ENCODE measurements at regions not wholly inside any gene's neighbourhood (a gene's known extent, or its start where the extent isn't known, plus 50 kb on each side); places are given as distances from the start of the nearest gene placed in this dataset.
A peak's percentile ranks its signal among the peaks of the same experiment; 100 is the strongest.
"Not testable (repeated sequence)": the region's sequence is repeated elsewhere in the genome, so short reads cannot be mapped to it uniquely, and the experiment has no call there.

DNA sequence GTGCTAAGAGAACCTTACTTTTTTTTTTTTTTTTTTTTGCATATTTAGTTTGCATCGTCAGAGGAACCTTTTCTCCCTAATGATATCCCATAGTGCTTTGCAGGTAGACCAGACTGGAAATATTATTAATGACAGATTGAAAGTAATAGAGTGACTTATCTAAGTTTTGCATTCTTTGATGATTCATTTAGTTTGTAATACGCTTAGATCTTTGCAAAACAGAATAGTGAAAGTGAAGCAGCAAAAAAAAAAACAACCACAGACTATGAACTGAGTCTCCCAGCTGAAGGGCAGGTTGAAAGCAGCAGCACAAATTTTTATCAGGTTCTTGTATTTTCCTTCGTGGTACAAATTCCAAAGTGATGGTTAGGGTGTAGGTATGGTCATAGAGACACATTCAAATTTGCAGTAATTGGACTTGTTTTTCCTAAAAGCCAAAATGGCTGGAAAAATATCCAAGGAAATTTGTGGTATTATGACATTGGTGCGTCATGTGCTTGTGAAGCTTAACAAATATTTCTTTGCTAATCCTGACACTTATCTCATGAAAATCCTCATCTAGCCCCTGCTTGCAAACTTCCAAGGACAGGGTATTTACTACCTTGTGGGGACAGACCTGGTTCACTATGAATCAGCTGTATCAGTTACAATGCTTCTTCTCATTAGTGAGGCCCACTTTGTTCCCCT is 81.8 kb upstream of the CREB5 start:
- DNase-seq: no peak

DNA sequence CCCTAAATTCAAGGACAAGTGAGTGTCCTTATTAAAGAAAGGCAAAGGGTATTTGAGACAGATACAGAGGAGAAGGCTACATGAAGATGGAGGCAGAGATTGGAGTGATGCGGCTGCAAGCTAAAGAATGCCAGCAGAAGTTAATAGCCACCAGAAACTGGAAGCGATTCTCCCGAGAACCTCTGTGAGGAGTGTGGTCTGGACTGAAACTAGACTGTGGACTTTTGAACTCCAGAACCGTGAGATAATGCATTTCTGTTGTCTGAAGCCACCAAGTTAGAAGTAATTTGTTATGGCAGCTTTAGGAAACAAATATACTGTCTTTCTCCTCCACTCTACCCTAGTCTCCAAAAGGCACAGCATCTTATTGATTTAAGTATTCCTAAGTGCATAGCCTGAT is 80.3 kb upstream of the CREB5 start:
- no peak for DNase-seq

DNA sequence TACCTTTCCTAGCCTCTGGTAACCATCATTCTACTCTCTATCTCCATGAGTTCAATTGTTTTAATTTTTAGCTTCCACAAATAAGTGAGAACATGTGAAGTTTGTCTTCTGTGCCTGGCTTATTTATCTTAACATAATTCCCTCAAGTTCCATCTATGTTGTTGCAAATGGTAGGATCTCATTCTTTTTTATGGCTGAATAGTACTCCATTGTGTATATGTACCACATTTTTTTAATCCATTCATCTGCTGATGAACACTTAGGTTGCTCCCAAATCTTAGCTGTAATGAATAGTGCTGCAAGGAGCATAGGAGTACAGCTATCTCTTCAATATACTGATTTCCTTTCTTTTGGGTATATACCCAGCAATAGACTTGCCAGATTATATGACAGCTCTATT is 78.8 kb upstream of the CREB5 start:
- not testable (repeated sequence) for DNase-seq

DNA sequence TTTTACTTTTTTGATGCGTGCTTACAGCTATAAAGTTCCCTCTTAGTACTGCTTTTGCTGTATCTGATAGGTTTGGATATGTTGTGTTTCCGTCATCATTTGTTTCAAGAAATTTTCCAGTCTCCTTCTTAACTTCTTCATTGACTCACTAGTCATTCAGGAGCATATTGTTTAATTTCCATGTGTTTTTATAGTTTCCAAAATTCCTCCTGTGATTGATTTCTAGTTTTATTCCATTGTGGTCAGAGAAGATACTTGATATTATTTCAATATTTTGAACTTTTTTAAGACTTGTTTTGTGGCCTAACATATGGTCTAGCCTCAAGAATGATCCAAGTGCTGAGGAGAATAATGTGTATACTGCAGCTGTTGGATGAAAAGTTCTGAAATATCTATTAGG is 75.5 kb upstream of the CREB5 start:
- no peak for DNase-seq

DNA sequence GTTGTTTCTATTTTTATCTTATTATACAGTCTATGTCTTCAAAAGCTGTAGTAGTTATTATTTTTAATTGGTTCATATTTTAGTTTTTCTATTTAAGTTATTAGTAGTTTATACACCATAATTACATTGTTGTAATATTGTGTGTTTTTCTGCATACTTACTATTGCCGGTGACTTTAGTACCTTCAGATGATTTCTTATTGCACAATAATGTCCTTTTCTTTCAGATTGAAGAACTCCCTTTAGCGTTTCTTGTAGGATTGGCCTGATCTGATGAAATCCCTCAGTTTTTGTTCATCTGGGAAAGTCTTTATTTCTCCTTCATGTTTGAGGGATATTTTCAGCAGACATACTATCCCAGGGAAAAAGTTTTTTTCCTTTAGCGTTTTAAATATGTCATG is 74.3 kb upstream of the CREB5 start:
- DNase-seq: no peak

DNA sequence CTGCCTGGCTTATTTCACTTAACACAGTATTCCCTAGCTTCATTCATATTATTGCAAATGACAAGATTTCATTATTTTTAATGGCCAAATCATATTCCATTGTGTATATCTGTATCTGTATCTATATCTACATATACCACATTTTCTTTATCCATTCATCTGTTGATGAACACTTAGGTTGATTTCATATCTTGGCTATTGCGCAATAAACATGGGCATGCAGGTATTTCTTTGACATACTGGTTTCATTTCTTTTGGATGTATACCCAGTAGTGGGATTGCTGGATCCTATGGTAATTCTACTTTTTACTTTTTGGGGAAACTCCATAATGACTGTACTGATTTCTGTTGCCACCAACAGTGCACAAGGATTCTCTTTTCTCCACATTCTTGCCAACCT is 68.9 kb upstream of the CREB5 start:
- DNase-seq: no peak

DNA sequence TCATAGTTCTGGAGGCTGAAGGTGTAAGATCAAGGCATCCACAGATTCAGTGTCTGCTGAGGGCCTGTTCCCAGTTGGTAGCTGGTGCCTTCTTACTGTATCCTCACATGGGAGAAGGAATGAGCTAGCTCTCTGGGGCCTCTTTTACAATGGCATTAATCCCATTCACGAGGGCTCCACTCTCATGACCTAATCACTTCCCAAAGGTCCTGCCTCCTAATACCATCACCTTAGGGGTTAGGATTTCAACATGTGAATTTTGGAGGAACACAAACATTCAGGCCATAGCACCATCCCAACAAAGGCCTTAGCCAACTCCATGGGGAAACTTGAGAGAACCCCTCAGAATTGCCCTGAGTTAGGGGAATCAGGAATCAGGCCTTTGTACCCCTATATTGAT is 66.1 kb upstream of the CREB5 start:
- DNase-seq: no peak

DNA sequence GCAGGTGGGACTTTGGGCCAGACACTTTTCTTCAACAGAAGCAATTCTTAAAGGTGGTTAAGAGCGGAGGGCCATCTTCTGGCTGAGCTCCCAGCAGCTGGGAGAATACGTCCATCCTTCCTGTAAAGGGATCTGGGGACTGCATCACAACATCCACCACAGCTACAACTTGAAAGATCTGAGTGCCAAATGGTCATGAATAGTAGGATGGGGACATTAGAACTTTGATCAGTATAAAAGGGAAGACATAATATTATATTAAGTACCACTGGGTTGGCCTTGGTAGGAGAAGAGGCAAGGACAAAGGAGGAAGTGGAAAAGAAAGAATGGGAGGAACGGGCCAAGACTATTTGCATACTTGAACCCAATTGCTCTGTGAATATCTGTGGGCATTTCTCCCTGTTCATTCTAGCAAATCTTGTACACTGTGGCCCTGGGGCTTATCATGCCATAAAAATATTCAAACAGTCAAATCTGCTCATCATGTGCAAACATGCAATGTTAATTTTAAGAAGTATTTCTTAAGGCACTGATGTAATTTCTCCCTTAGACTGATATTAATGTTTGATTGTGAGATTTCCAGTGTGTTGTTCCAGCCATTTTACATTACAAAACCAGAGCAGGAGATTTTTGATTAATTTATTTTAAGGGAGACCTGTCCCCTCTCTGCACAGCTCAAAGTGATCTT is 65.5 kb upstream of the CREB5 start:
- no peak for DNase-seq

DNA sequence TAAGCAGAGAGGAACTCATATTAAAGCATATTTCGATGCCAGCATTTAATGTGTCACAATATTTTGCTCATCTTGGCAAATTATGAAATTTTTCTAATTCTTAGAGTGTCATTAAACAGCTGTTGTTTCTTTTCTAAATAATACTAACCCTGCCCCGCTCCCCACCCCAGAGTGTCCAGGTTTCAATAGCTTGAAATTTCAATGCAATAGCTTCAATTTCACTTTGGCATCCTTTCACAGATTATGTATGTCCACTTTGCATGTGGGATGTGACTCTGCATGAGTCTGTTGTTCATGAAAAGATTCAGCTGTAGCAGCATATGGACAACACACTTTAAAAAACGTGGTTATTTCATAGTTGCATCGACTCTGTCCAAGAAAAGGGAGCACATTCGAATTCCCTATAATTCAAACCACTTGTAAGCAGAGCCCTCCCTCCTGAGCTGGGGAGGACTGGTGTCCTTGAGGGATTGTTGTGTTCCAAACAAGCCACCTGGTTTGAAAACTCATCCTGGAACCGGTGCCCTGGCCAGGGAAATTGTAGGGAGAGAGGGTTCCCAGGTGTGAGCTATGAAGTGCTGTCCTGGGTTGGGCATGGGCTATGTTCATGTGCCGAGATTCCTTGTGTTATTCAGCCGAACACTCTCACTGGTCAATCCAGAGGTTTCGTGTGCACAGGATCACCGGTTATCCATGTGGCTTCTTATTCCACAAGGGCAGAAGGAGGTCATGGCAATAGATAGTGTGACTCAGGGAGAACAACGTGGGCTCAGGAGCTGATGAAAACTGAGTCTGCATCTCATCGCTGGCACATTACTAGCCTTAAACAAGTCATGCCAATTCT is 64.6 kb upstream of the CREB5 start:
- DNase-seq: no peak

DNA sequence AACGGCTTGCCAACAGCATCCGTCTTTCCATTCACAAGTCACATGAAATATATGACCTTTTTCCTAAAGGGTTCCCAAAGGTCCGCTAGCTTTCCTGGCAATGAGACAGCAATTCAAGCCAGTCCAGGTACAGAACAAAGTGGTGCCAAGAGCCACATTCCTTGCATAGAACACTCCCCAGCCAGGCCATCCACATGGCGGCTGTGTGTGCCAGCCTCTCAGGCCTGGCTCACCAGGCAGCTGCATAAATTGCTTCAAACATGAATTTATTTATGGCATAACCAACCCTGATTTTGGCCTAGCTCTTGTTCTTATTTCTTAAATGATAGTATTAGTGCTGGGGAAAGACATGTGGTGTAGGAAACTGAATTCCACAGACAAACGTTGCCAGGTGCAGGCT is 63.7 kb upstream of the CREB5 start:
- no peak for DNase-seq

DNA sequence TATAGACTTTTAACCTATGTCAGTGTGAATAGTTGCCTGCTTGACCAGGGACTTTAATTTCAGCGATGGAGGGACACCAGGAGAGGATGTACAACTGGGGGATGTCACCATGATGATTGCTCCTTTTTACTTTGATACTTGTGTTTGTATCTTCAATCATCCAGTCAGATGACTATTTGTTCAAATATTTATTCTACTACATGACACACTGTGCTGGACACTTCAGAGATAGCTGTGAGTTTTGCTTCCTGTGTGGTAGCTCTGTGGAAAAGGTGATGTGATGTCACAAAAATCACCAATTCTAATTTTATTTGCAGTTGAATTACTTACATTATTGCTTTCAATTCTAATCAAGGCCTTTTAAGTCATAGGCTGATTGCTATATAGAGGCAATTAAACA is 62.7 kb upstream of the CREB5 start:
- DNase-seq: no peak

DNA sequence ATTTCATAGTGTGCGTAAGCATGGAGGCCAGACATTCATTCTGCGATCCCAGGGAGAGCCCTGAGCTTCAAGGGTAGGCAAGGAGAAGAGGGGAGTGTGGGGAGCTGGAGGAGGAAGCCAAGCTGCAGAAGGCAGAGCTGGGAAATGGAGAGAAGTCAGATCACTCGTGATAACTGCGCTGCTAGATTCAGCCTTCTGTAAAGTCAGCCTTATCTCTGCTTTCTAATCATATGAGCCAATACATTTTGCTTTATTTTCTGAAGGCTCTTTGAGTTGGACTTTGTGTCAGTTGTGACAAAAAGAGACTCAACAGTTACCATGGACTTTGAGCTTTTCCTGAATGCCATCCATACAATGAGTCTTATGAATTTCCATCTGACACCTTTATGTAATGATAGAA is 61.7 kb upstream of the CREB5 start:
- DNase-seq: no peak

DNA sequence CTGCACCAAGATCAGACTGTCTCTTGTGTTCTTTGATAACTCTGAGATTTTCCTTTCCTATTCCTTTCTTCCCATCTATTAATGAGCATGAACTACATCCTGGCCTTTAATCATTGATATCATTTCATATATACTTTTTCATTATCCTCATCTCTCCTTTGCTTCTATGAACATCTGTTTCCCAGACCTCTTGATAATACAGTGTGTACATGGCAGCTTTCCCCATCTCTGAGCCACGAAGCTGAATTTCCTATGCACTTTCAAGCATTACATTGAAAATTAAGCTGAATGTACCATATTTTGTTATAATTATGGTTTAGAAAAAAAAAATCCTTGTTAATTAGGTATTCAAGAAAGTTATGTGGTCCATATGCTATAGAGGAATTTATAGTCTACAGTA is 60.9 kb upstream of the CREB5 start:
- no peak for DNase-seq

DNA sequence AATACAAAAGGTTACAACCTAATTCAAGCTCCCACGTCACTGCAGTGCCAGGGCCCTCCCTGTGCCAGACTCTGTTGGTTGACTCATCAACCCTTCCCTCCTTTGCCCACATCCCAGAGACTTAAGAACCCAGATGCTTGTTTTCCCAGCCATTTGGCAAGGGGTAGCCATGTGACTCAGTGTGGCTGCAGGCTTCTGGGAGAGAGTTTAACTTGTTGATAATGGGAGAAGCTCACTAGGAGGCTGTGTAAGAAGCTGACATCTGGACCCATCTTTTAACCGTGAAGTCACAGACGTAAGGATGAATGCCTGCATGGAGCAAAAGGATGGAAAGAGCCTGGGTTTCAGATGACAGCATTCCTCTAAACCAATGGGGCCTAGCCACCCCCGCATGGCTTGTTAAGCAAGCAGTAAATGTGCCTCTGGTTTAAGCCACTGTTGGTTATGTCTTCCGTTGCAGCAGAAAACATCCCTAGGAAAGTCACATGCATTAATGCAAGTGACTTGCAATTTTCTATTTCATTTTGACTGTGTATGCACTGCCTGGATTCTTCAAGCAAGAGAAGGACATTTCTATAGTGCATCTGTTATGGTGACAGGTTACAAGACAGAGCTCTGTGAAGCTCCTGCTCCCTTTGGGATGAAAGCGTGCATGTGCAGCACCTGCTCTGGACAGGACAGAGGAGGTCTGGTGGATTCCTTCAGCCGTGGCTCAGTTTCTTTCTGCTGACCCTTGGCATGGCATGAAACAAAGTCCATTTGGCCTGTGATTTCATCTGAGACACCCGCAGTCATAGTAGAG is 57.5 kb upstream of the CREB5 start:
- peak; percentile 30 for DNase-seq

DNA sequence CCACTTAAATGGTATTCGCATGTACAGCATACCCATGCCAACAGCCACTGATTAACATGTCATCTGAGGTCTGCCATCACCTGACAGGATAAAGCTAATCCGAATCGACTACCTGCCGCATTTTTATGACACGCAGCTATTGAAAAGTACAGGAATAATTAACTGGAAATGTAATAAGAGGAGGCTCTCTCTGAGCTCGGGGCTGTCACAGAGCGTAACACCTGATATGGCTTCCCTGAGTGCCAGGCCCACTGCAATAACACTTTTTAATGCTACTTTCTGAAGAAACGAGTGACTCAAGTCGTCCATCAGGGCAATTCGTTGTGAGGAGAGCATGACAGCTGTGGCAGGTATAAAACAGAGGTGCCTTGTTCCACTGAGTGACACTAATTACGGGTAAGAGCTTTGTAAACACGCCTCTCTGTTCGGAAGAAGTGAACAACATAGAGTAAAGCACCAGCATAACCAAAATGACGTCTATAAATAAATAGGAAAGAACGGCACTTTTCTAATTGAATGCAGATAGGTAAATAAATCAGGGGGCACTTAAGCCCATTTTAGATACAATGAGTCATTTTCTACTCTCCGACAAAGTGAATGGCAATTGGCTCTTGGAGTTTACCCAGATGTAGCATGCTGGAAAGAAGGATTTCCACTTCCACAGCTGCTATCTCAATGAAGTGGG is 56.5 kb upstream of the CREB5 start:
- peak; percentile 12 for DNase-seq

DNA sequence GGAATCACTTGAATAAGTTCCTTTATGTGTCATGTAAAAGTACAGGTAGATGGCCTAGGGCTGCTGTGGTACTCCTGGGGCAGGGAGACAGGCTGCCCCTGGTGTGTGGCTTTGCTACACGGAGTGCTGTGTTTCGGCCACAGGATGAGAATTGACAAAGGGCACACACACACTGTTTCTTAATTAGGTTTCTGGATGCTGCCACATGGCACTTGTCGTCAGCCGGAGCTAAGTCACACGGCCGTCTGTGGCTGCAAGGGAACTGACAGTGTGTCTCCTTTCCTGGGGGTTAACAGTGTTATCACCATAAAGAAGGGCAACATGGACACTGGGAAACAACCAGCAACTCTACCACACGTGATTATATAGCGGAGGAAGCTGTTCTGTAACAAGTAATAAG is 55.7 kb upstream of the CREB5 start:
- no peak for DNase-seq

DNA sequence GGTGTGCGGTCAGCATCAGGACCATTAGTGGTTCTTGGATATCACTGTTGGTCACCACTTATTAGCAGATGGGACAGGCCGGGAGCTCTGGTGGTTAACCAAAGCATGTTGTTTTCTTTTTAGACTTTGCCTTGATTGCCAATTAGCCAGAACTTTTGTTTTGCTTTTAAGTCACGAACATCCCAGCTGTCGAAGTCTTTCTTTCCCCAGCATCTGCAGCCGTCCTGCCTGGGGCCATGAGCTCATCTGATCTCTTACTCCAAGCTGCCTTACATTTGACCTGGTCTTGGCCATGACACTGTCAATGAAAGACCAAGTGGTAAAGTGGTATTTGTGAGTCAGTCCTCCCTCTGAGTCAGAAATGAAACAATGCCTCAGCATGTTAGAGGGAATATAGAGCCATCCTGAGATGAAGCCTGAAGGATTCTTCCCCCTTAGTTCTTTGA is 53.9 kb upstream of the CREB5 start:
- DNase-seq: no peak

DNA sequence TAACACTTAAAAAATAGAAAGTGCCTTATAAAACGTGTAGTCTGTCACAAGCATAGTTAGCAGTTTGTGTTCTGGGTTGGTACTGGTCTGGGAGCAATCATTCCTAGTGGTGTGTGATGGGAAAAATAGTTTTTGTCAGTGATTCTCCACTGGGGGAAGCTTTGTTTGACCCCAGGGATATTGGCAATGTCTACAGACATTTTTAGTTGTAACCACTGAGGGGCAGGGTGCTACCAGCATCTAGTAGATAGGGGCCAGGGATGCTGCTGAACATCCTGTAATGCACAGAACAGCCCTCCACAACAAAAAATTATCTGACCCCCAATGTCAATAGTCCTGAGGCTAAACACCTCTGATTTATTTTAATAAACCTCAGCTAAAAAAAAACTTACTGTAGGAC is 51.6 kb upstream of the CREB5 start:
- DNase-seq: no peak

DNA sequence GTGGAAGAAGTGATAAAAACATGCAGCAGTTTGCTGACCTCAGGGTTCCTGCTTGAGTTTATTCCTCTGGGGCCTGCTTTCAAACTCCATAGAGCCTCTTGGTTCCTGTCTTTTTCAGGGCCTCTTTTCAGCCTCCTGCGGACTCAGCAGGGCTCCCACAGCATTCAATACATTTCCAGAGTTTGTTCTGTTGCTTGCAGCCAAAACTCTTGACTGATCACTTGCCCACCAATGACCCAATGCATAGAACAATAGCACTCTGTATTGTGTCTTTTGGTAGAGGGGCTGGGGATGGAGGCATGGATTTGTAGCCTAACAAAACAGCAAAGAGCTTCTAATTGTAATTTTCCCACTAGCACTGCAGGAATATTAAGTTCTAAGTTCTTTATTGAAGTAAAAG is 50.8 kb upstream of the CREB5 start:
- no peak for DNase-seq

DNA sequence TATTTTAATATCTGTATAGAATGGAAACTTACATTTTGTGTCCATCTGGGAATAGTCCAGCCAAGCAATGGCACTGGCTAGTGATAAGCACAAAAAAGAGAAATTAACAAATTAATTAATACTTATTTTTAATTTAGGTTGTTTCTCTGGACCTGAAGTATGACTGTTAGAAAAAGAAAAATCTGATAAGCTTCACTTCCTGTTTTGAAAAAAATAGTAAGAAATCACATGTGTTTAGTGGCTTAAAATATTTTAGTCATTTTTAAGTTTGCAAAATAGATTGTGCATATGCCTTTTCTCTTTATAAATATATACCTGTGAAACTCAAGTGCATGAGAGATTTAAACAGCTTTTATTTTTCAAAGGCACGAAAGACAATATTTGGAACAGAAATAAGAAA is 50.1 kb upstream of the CREB5 start:
- DNase-seq: no peak
